HuH-7.5 (cell line): ENCODE measurements at regions not wholly inside any gene's neighbourhood (a gene's known extent, or its start where the extent isn't known, plus 50 kb on each side); places are given as distances from the start of the nearest gene placed in this dataset.

Source experiments
- DNase-seq: peaks from one replicate; pipeline ENCODE4 v3.0.0; 2011; ENCODE audit warnings: low spot score

DNA sequence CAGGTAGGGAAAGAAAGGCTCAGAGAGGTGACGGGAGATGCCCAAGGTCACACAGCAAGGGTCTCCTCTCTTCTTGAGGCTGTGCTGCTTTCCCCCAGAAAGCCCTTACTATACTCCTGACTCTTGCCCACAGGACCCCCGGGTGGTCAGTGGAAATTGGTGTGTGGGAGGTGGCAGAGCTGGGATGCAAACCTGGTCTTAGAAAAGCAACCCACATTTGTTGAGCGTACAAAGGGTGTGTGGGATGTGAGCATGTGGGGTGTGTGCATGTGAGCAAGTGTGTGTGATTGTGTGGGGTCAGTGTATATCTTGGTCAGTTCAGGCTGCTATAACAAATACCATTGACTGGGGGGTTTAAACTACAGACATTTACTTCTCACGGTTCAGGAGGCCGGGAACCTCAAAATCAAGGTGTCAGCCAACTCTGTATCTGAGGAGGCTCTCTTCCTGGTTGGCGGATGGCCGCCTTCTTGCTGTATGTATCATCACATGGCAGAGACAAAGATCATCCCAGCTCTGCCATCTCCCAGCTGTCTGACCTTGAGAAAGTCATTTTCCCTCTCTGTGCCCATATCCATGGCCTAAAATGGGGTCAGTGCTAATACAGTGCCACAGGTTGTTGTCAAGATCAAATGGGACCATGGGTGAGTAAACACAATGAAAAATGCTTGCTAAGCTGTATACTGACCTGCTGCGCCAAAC, 268.5 kb downstream of the PTPRU start:
- DNase-seq, result no peak

DNA sequence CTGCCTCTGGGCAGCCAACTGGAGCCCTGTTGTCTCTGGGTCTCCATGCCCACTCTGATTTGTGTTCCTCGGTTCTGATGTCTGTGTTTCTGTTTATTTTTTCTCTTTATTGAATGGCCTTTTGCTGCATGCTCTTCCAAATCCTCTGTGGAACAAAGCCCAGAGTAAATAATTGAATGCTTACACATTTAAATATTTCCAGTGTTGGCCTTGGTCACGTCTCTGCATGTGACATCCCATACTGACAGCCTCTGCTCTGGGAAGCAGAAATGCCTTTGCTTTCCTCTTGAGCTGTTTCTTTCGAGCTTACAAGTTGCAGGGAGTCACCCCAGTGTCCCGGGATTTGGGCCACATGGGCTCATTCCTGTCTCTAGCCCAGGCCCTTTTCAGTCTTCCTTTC, 267.9 kb downstream of the PTPRU start:
- DNase-seq, result no peak

DNA sequence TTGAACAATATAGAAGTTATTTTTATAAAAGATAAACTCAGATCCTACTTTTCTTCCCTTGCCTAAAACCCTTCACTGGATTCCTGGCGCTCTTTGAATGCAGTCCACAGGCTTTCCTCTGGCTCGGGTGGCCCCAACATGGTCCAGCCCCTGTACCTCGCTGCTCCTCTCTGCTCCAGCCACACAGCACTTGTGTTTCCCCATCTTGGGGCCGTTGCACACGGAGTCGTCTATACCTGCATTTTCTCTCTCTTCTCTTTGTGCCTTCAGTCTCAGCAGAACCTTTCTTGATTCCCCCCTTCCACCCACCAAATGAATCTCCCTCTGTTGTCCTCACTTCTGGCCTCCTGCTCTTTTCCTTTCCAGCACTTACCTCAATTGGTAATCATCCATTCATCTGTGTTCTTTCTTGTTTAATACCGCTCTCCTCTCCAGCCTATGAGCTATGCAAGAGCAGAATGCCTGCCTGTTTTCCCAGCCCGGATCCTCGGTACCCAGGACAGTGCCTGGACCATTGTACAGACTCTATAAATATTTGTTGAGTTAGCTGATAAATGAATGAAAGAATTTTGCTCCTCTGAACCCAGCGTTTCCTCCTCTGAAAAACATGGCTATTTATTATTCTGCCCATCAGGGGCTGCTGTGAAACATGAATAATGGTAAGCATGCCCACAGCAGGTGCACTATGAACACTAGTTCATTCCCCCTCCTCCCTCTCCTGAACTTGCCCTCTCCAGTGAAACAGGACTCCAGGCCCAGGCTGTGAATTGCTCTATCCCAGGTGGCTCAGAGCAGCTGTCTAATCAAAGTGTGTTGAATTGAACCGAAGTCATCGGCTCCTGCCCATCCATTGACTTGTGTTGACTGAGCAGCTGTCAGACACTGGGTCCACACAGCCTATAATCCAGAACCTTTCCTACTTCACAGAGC, 266.9 kb downstream of the PTPRU start:
- DNase-seq, result no peak

- no peak for DNase-seq
Measured at GRCh38 chr1:29502225-29502910, 266.0 kb downstream of the PTPRU start.

- no peak for DNase-seq
Measured at GRCh38 chr1:29501227-29501976, 265.1 kb downstream of the PTPRU start.

- no peak for DNase-seq
Measured at GRCh38 chr1:29500651-29501050, 264.3 kb downstream of the PTPRU start.

GRCh38 chr1:29500041-29500440, 263.7 kb downstream of the PTPRU start:
- no peak for DNase-seq

DNA sequence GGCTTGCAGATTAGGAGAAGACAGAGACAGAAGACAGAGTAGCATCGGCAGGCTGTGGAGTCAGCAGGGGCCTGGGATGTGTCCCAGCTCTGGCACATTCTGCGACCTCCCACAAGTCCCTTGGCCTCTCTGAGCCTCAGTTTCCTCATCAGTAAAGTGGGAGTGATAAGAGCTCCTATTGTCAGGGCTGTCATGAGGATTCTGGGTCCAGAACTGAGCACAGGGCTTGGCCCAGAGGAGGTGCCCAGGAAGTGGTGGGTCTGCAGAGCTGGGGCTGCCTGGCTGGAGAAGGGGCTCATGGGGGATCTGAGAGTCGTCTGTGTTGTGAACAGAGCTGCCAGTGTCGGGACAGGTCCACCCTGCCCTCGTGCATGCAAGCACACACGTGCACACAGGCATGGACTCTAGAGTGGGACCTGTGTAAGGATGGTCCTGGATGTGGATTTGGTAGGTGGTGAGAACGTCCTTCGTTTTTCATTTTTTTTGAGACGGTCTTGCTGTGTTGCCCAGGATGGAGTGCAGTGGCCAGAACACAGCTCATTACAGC, 262.9 kb downstream of the PTPRU start:
- DNase-seq, result no peak

DNA sequence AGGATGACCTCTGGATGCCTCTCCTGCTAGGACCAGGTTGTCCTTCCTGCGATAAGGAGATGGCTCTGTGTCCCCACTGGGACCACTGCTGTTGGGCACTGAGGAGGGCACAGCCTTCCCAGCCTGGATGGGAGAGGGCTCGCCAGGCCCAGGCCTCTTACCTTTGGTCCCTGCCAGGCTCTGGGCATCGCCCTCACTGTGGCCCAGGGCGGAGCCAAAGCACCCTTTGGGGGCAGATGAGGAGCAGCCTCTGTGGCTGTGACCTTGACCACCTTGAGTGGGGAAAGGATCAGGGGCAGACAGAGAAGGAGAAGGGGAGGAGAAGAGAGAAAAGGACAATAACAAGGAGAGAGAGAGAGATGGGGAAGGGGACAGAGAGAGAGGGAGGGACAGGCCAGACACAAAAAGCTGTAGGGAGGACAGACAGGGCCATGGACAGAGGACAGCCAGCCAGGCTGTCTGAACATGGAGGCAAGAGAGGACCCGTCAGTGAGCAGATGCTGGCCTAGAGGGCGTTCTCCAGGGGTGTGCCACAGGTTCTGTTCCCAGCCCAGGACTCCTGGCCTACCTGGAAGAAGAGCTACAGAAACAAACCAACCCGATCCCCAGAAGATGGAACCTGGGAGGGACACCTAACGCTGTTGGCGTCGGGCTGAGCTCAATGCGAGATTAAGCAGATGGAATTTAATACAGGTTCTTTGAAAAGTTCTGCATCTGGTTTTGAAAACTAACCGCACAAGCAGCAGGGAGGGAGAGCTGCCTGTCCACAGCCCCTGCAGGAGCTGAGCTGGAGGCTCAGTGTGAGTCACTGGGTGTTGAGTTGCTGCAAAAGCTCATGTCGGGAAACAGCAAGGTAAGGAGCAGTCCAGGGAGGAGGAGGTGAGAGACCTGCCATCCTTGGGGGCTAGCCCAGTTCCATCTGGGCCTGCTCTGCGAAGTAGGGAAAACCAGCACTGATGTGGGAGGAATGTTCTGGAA, 262.1 kb downstream of the PTPRU start:
- DNase-seq, result no peak

DNA sequence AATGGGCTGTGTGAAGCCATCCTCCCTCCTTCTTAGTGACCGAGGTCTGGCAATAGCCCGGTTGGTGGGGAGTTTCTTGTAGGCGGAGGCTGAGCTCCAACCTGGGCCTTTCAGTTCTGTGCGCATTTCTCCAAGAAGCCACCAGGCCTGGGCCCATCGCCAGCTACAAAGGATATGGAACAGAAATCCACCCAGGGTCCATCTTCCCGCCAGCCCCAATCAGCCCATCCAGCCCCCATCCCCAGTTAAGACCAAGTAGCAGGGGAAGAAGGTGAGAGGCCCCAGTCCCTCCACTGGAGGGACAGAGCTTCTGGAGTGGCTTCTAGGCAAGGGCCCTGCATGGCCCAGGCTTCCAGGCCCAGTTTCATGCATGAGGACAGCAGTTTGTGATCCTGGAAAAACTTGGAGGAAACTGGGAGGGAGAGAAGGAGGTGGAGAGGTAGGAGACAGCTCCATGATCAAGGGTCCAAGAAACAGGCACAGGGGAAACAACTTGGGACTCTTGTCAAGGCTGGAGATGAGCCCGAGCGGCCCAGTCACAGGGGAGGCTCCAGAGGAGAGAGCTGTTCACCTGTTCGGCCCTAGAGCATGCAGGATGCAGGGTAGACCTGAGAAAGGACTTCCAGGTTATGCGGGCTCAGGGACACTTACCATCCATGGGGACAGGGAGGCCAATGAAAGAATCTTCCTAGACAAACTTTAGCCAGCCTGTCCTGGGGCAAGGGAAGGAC, 261.2 kb downstream of the PTPRU start:
- no peak for DNase-seq

- no peak for DNase-seq
Measured at GRCh38 chr1:29496701-29497100, 260.4 kb downstream of the PTPRU start.

- DNase-seq, result no peak
Measured at GRCh38 chr1:29490204-29490934, 254.0 kb downstream of the PTPRU start.

- no peak for DNase-seq
Measured at GRCh38 chr1:29489471-29489870, 253.1 kb downstream of the PTPRU start.

- DNase-seq, result no peak
Measured at GRCh38 chr1:29488794-29489311, 252.5 kb downstream of the PTPRU start.

DNA sequence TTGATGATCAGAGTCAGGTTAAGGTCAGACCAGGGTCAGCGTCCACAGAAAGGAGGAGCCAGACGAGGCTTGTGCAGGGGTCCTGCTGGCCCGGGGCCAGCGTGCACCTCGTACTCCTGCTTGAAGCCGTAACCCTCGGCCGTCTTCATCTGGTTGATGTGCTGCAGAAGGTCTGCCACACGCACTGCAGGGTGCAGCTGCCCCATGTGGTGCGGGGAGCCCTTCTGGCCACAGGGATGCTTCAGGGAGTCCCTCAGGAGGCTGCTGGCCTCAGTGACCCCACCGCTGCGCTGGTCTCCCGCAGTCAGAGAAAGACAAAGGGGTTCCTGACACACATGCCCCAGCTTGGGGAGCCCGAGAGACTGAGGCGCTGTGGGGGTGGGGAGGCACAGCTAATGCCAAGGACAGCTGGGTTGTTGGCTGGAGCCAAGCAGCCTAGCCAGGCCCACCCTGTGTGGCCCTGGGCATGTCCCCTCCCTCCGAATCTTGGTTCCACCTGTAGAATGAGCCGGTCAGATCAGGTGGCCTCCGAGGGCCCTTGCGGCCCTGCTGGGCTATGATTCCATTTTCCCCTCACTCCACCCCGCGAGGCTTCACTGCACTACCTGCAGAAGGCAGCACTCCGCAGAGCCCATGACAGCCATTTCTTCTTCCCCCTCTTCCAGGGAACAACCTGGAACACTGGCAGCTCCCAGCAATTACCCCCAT, 251.9 kb downstream of the PTPRU start:
- DNase-seq, result no peak

GRCh38 chr1:29487291-29487690, 251.0 kb downstream of the PTPRU start:
- no peak for DNase-seq

GRCh38 chr1:29485096-29485925, 249.0 kb downstream of the PTPRU start:
- DNase-seq, result no peak
